ENCODE measurements at regions not wholly inside any gene's neighbourhood (a gene's known extent, or its start where the extent isn't known, plus 50 kb on each side); places are given as distances from the start of the nearest gene placed in this dataset.

DNA sequence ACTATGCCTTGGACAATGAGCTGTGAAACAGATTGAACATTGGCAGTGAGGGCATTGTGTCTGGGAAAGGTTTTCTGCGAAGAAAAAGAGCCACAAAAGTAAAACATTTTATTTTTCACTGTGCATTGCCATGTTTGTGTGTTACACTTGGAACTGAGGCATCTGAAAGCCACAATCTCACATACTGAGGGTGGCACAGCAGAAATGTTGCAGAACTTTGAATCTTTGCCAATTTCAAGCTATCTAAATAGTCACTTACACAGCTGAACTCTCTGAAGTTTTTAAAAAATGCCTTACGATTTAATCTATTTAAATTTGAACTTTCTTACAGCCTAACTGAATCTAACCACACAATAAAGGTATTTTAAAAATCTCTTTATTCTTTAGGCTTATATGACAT is 154.1 kb upstream of the GRM7 start:
- no peaks in the 10 kb centered on the region for H3K4me1 Mint-ChIP-seq (ENCODE audit: unreplicated experiment)
- no peak for DNase-seq (ENCODE audit: extremely low spot score, unreplicated experiment)
- no peak overlapping the region for H3K4me3 Mint-ChIP-seq (ENCODE audit: unreplicated experiment)
- H3K27ac Mint-ChIP-seq (ENCODE audit: unreplicated experiment): no peak overlapping the region
- no peak for TF ChIP-seq CTCF (IDR thresholded peaks at IDR 0.05)
- peaks cover 49% of the 10 kb centered on the region for H3K9me3 Mint-ChIP-seq (ENCODE audit: unreplicated experiment)
- H3K36me3 Mint-ChIP-seq (ENCODE audit: unreplicated experiment): no peaks in the 10 kb centered on the region
- no peaks in the 10 kb centered on the region for H3K27me3 Mint-ChIP-seq (ENCODE audit: unreplicated experiment)

GRCh38 chr3:6709178-6709577 is 151.7 kb upstream of the GRM7 start:
- Mint-ChIP-seq H3K36me3 (ENCODE audit: unreplicated experiment) (no peaks in the 10 kb centered on the region), H3K4me1 (ENCODE audit: unreplicated experiment) (no peaks in the 10 kb centered on the region), H3K9me3 (ENCODE audit: unreplicated experiment) (peaks cover 33% of the 10 kb centered on the region), H3K27me3 (ENCODE audit: unreplicated experiment) (no peaks in the 10 kb centered on the region), H3K27ac (ENCODE audit: unreplicated experiment) (no peak overlapping the region), H3K4me3 (ENCODE audit: unreplicated experiment) (no peak overlapping the region)
- TF ChIP-seq CTCF (IDR thresholded peaks at IDR 0.05): no peak
- DNase-seq (ENCODE audit: extremely low spot score, unreplicated experiment): no peak

DNA sequence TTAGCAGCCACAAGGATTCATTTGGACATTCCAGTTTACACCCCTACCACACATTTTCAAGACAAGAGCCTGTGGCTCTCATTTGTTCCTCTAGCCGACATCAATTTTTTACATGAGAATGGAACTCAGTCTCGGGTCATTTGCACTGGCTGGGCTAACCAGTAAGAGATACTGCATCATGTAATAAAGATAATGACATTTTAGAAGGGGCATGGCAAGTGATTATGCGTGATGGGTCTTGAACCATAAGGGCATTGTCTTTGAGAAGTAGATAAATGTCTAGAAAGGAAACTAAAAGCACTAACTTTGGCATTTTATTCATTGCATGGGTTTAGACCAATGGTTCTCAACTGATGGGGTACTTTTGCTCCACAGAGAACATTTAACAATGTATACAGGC is 146.0 kb upstream of the GRM7 start:
- Mint-ChIP-seq H3K4me3 (ENCODE audit: unreplicated experiment) (no peak overlapping the region), H3K9me3 (ENCODE audit: unreplicated experiment) (peaks cover 36% of the 10 kb centered on the region), H3K27me3 (ENCODE audit: unreplicated experiment) (no peaks in the 10 kb centered on the region), H3K4me1 (ENCODE audit: unreplicated experiment) (no peaks in the 10 kb centered on the region), H3K36me3 (ENCODE audit: unreplicated experiment) (no peaks in the 10 kb centered on the region), H3K27ac (ENCODE audit: unreplicated experiment) (no peak overlapping the region)
- DNase-seq (ENCODE audit: extremely low spot score, unreplicated experiment): no peak
- no peak for TF ChIP-seq CTCF (IDR thresholded peaks at IDR 0.05)

DNA sequence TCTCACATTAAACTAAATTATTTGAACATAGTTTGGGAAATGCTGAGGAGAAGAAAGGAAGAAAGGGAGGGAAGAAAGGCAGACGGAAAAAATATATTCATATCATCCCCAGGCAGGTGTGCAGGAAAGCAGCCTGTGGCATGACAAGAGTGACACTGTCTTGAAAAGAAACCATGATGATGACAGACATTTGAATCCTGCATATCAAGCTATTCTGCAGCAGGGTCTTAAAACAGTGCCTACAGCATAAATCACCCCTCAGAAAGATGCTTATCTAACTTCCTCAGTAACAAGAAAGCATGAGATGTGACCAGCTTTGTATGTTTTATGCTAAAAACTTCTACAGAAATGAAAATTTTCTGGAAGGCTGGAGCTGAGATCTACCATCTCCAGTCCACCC is 144.5 kb upstream of the GRM7 start:
- no peaks in the 10 kb centered on the region for H3K36me3 Mint-ChIP-seq (ENCODE audit: unreplicated experiment)
- DNase-seq (ENCODE audit: extremely low spot score, unreplicated experiment): no peak
- H3K9me3 Mint-ChIP-seq (ENCODE audit: unreplicated experiment): peaks cover 43% of the 10 kb centered on the region
- TF ChIP-seq CTCF (IDR thresholded peaks at IDR 0.05): no peak
- no peaks in the 10 kb centered on the region for H3K27me3 Mint-ChIP-seq (ENCODE audit: unreplicated experiment)
- H3K27ac Mint-ChIP-seq (ENCODE audit: unreplicated experiment): no peak overlapping the region
- H3K4me1 Mint-ChIP-seq (ENCODE audit: unreplicated experiment): no peaks in the 10 kb centered on the region
- no peak overlapping the region for H3K4me3 Mint-ChIP-seq (ENCODE audit: unreplicated experiment)

- Mint-ChIP-seq H3K36me3 (ENCODE audit: unreplicated experiment) (no peaks in the 10 kb centered on the region), H3K4me1 (ENCODE audit: unreplicated experiment) (no peaks in the 10 kb centered on the region), H3K4me3 (ENCODE audit: unreplicated experiment) (no peak overlapping the region), H3K27ac (ENCODE audit: unreplicated experiment) (no peak overlapping the region), H3K9me3 (ENCODE audit: unreplicated experiment) (peaks cover 45% of the 10 kb centered on the region), H3K27me3 (ENCODE audit: unreplicated experiment) (no peaks in the 10 kb centered on the region)
- DNase-seq (ENCODE audit: extremely low spot score, unreplicated experiment): no peak
- no peak for TF ChIP-seq CTCF (IDR thresholded peaks at IDR 0.05)
Measured at GRCh38 chr3:6717026-6717943, 143.6 kb upstream of the GRM7 start.

All from osteocyte (in vitro differentiated cells).